MM.1S (cell line): ENCODE measurements at regions not wholly inside any gene's neighbourhood (a gene's known extent, or its start where the extent isn't known, plus 50 kb on each side); places are given as distances from the start of the nearest gene placed in this dataset.

Source experiments
- DNase-seq: peaks from one replicate; pipeline ENCODE4 v3.0.0-alpha.2; 2015
- H2AFZ ChIP-seq: fragments of 300-600 bp; sonication (generic); 2 replicates; pipeline ENCODE4 v1.6.0; 2016; ENCODE audit warnings: antibody characterized with exemption, low read length
- H3F3A ChIP-seq: fragments of 300-600 bp; sonication (generic); 2 replicates; pipeline ENCODE4 v1.6.1; 2016; ENCODE audit warnings: mild to moderate bottlenecking, antibody characterized with exemption, low read length, moderate library complexity, mixed read lengths; ENCODE audit not compliant: insufficient read depth
- H3K27ac ChIP-seq: fragments of 300-600 bp; sonication (generic); 2 replicates; pipeline ENCODE4 v1.5.1; 2016; ENCODE audit warnings: mild to moderate bottlenecking, low read length
- H3K27me3 ChIP-seq: fragments of 300-600 bp; sonication (generic); replicated peaks from 2 replicates; pipeline ENCODE4 v1.6.0; 2016; ENCODE audit warnings: low read length; ENCODE audit not compliant: insufficient read depth
- H3K36me3 ChIP-seq: fragments of 300-600 bp; sonication (generic); replicated peaks from 2 replicates; pipeline ENCODE4 v1.6.1; 2016; ENCODE audit warnings: mild to moderate bottlenecking, low read length, mixed read lengths; ENCODE audit not compliant: insufficient read depth
- H3K4me1 ChIP-seq: fragments of 300-600 bp; sonication (generic); 2 replicates; pipeline ENCODE4 v1.6.1; 2016; ENCODE audit warnings: low read length, mixed read lengths
- H3K4me2 ChIP-seq: fragments of 300-600 bp; sonication (generic); 2 replicates; pipeline ENCODE4 v1.6.0; 2016; ENCODE audit warnings: low read depth, low read length
- H3K4me3 ChIP-seq: fragments of 300-600 bp; sonication (generic); 2 replicates; pipeline ENCODE4 v1.5.1; 2016; ENCODE audit warnings: low read length, mixed read lengths
- H3K79me2 ChIP-seq: fragments of 300-600 bp; sonication (generic); 2 replicates; pipeline ENCODE4 v1.6.1; 2016; ENCODE audit warnings: mixed run types, low read length, mixed read lengths
- H3K9ac ChIP-seq: fragments of 300-600 bp; sonication (generic); 2 replicates; pipeline ENCODE4 v1.6.1; 2016; ENCODE audit warnings: low read length, mixed read lengths
- H3K9me2 ChIP-seq: fragments of 300-600 bp; sonication (generic); replicated peaks from 2 replicates; pipeline ENCODE4 v1.6.1; 2016; ENCODE audit warnings: mild to moderate bottlenecking, low read length, mixed read lengths; ENCODE audit not compliant: insufficient read depth
- H3K9me3 ChIP-seq: fragments of 300-600 bp; sonication (generic); replicated peaks from 2 replicates; pipeline ENCODE4 v1.6.1; 2016; ENCODE audit warnings: mild to moderate bottlenecking, low read length, mixed read lengths; ENCODE audit not compliant: insufficient read depth
- H4K20me1 ChIP-seq: fragments of 300-600 bp; sonication (generic); 2 replicates; pipeline ENCODE4 v1.6.1; 2016; ENCODE audit warnings: mild to moderate bottlenecking, low read length, moderate library complexity, mixed read lengths; ENCODE audit not compliant: insufficient read depth
- EZH2 ChIP-seq: fragments of 300-600 bp; sonication (generic); optimal IDR thresholded peaks from 2 replicates; pipeline ENCODE3; 2017; ENCODE audit warnings: low read depth, mild to moderate bottlenecking, antibody characterized with exemption, low read length, mixed read lengths
- EZH2phosphoT487 ChIP-seq: fragments of 300-600 bp; sonication (generic); IDR thresholded peaks from 2 replicates; pipeline ENCODE4 v1.6.1; 2018; ENCODE audit warnings: antibody characterized with exemption, low read length
- TF ChIP-seq, protein P1 (sequence below): fragments of 300-600 bp; sonication (generic); IDR thresholded peaks from 2 replicates; pipeline ENCODE4 v1.5.1; 2016; ENCODE audit warnings: antibody characterized with exemption, low read length, mixed read lengths

DNA sequence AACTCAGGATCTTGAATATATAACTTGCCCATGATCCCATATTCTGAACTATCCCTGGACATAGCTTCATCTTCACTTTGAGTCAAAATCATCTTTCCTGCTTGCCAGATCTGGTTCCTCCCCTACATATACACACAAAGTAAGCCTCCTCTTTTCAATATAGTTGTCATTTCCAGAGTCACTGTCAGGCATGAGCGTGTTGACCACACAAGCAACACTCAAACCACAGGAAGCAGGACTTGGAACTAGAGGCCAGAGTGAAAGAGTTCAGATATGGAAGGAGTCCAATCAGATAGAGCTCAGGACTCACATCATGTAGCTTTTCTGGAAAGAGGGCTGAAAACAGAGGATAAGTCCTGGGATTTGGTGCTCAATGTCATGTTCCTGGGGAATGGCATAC lies 1140.6 kb downstream of the BCL11B start:
- Histone ChIP-seq H3K27ac (no peak overlapping the region), H3K4me1 (no peaks in the 10 kb centered on the region), H3K27me3 (no peaks in the 10 kb centered on the region), H3K4me3 (no peak overlapping the region), H3K9me2 (no peaks in the 10 kb centered on the region), H3K4me2 (no peak overlapping the region), H3F3A (no peaks in the 10 kb centered on the region), H3K9me3 (no peaks in the 10 kb centered on the region), H2AFZ (no peak overlapping the region), H4K20me1 (no peaks in the 10 kb centered on the region), H3K9ac (no peak overlapping the region), H3K36me3 (no peaks in the 10 kb centered on the region), H3K79me2 (no peaks in the 10 kb centered on the region)
- no peak for TF ChIP-seq EZH2
- TF ChIP-seq, protein P1, sequence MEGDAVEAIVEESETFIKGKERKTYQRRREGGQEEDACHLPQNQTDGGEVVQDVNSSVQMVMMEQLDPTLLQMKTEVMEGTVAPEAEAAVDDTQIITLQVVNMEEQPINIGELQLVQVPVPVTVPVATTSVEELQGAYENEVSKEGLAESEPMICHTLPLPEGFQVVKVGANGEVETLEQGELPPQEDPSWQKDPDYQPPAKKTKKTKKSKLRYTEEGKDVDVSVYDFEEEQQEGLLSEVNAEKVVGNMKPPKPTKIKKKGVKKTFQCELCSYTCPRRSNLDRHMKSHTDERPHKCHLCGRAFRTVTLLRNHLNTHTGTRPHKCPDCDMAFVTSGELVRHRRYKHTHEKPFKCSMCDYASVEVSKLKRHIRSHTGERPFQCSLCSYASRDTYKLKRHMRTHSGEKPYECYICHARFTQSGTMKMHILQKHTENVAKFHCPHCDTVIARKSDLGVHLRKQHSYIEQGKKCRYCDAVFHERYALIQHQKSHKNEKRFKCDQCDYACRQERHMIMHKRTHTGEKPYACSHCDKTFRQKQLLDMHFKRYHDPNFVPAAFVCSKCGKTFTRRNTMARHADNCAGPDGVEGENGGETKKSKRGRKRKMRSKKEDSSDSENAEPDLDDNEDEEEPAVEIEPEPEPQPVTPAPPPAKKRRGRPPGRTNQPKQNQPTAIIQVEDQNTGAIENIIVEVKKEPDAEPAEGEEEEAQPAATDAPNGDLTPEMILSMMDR, result no peak
- no peak for TF ChIP-seq EZH2phosphoT487
- no peak for DNase-seq

DNA sequence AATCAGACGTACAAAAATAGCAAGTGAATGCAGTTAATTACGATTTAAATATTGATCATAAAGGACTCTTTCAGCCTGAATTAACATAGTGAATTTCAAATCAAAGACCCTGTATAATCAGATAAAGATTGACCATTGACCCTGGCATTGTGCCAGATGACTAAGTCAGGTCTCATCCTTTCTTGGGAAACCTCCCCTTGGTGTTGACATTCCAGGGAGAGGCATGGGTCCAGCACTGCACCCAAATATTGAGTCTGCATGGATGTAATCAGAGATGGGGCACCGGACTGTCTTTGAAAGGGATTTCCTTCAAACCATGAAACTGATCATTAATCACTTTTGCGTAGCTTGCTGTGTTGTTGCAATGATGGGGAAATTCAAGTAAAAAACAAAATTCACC lies 1138.2 kb downstream of the BCL11B start:
- TF ChIP-seq, protein P1, result no peak
- no peak for TF ChIP-seq EZH2phosphoT487
- TF ChIP-seq EZH2, result no peak
- DNase-seq, result no peak
- Histone ChIP-seq H3K9ac (no peak overlapping the region), H3K4me1 (peaks cover 4% of the 10 kb centered on the region), H3K36me3 (no peaks in the 10 kb centered on the region), H3K4me3 (no peak overlapping the region), H3K4me2 (no peak overlapping the region), H3K9me2 (no peaks in the 10 kb centered on the region), H4K20me1 (no peaks in the 10 kb centered on the region), H2AFZ (no peak overlapping the region), H3K79me2 (no peaks in the 10 kb centered on the region), H3K27ac (no peak overlapping the region), H3K9me3 (no peaks in the 10 kb centered on the region), H3K27me3 (no peaks in the 10 kb centered on the region), H3F3A (no peaks in the 10 kb centered on the region)

GRCh38 chr14:98136012-98136789 lies 1135.8 kb downstream of the BCL11B start:
- Histone ChIP-seq H3K9me3 (no peaks in the 10 kb centered on the region), H3K79me2 (no peaks in the 10 kb centered on the region), H3K36me3 (no peaks in the 10 kb centered on the region), H3K27ac (no peak overlapping the region), H3K4me3 (no peak overlapping the region), H4K20me1 (no peaks in the 10 kb centered on the region), H3K27me3 (no peaks in the 10 kb centered on the region), H3K9ac (no peak overlapping the region), H2AFZ (no peak overlapping the region), H3F3A (no peaks in the 10 kb centered on the region), H3K9me2 (no peaks in the 10 kb centered on the region), H3K4me1 (peaks cover 8% of the 10 kb centered on the region), H3K4me2 (no peak overlapping the region)
- no peak for DNase-seq
- TF ChIP-seq EZH2phosphoT487, result no peak
- TF ChIP-seq, protein P1, result no peak
- TF ChIP-seq EZH2, result no peak
